B cell (primary cell): ENCODE measurements at regions not wholly inside any gene's neighbourhood (a gene's known extent, or its start where the extent isn't known, plus 50 kb on each side); places are given as distances from the start of the nearest gene placed in this dataset.

Source experiments
- ATAC-seq: fragments of 200-7000 bp; cut with Tn5 transposase; one replicate; pipeline ENCODE4 v1.10.0; 2021; ENCODE audit warnings: low read depth, mild to moderate bottlenecking, moderate number of reproducible peaks, moderate library complexity
- CTCF ChIA-PET: fragments of 350-600 bp; sonication (Branson Sonifier 250); formaldehyde crosslinking; loops from one replicate; lab custom pipeline; 2021; ENCODE audit warnings: antibody characterized with exemption, inconsistent platforms; lab: Charles Lee
- POLR2A ChIA-PET: fragments of 350-600 bp; sonication (Branson Sonifier 250); formaldehyde crosslinking; loops from one replicate; lab custom pipeline; 2021; ENCODE audit warnings: antibody characterized with exemption; lab: Charles Lee
- DNase-seq: peaks from one replicate; pipeline ENCODE4 v3.0.0; 2013
- H2AFZ ChIP-seq: 2 replicates; pipeline ENCODE4 v1.6.1; 2012; ENCODE audit warnings: mild to moderate bottlenecking, low read depth, low read length; ENCODE audit not compliant: insufficient read depth, poor library complexity, severe bottlenecking
- H3K27ac ChIP-seq, 2 donors: 1 replicate in 1 of 2; 2 replicates in 1 of 2; pipeline ENCODE4 v1.5.1; 2012 to 2013; ENCODE audit warnings: low read length in 2 of 2, mild to moderate bottlenecking in 2 of 2, moderate library complexity in 1 of 2
- H3K27me3 ChIP-seq, 4 experiments: fragments of 200-600 bp in 1 of 4; sonication (generic) in 1 of 4; replicated peaks in 1 of 4; 1 replicate in 2 of 4; 2 replicates in 2 of 4; pipeline versions ENCODE4 v1.6.1 to v1.7.0; 2013 to 2016; ENCODE audit warnings: low read length in 3 of 4, mild to moderate bottlenecking in 2 of 4, mixed read lengths in 1 of 4, moderate library complexity in 1 of 4; ENCODE audit not compliant: insufficient read depth in 4 of 4, control insufficient read depth in 3 of 4; ENCODE audit errors: control extremely low read depth in 1 of 4
- H3K36me3 ChIP-seq, 2 experiments: replicated peaks in 1 of 2; 1 replicate in 1 of 2; 2 replicates in 1 of 2; pipeline versions ENCODE4 v1.6.1 to v1.7.1; 2013; ENCODE audit warnings: low read length in 1 of 2; ENCODE audit not compliant: insufficient read depth in 2 of 2, control insufficient read depth in 1 of 2; ENCODE audit errors: control extremely low read depth in 1 of 2, extremely low read depth in 1 of 2
- H3K4me1 ChIP-seq, 2 donors: fragments of 200-600 bp in 1 of 2; sonication (generic) in 1 of 2; 1 replicate in 1 of 2; 2 replicates in 1 of 2; pipeline versions ENCODE4 v1.5.1 to v1.6.1; 2013 to 2017; ENCODE audit warnings: low read length in 2 of 2; ENCODE audit not compliant: control insufficient read depth in 2 of 2, insufficient read depth in 2 of 2
- H3K4me2 ChIP-seq: replicated peaks from 2 replicates; pipeline ENCODE3; 2012; ENCODE audit warnings: mild to moderate bottlenecking, low read depth, low read length; ENCODE audit not compliant: poor library complexity, severe bottlenecking
- H3K4me3 ChIP-seq, 5 experiments: fragments of 200-600 bp in 1 of 5; sonication (generic) in 1 of 5; 1 replicate in 3 of 5; 2 replicates in 2 of 5; pipeline versions ENCODE4 v1.5.1 to v1.7.0; 2011 to 2016; ENCODE audit warnings: low read length in 4 of 5, mild to moderate bottlenecking in 4 of 5, low read depth in 2 of 5, control low read depth in 1 of 5, moderate library complexity in 1 of 5; ENCODE audit not compliant: insufficient read depth in 1 of 5; ENCODE audit errors: control extremely low read depth in 1 of 5, extremely low read depth in 1 of 5
- H3K79me2 ChIP-seq: fragments of 200-600 bp; sonication (generic); one replicate; pipeline ENCODE4 v1.6.0; 2016; ENCODE audit warnings: low read length; ENCODE audit not compliant: control insufficient read depth, insufficient read depth
- H3K9ac ChIP-seq: fragments of 200-600 bp; sonication (generic); 2 replicates; pipeline ENCODE4 v1.6.1; 2017; ENCODE audit warnings: mild to moderate bottlenecking, low read length, moderate library complexity
- H3K9me3 ChIP-seq, 3 donors: one replicate each; pipeline versions ENCODE4 v1.6.1 to v1.7.1; 2013; ENCODE audit warnings: low read length in 2 of 3; ENCODE audit not compliant: control insufficient read depth in 2 of 3, insufficient read depth in 1 of 3; ENCODE audit errors: control extremely low read depth in 1 of 3
- H4K20me1 ChIP-seq: 2 replicates; pipeline ENCODE4 v1.6.0; 2012; ENCODE audit warnings: mild to moderate bottlenecking, low read length; ENCODE audit not compliant: insufficient read depth, control insufficient read depth, poor library complexity, severe bottlenecking
- H3K27ac Mint-ChIP-seq: one replicate; pipeline ENCODE4 v1.8.0; 2021; ENCODE audit warnings: mixed read lengths
- H3K27me3 Mint-ChIP-seq: one replicate; pipeline ENCODE4 v1.8.0; 2021; ENCODE audit warnings: mixed read lengths
- H3K4me1 Mint-ChIP-seq: one replicate; pipeline ENCODE4 v1.8.0; 2021; ENCODE audit warnings: mixed read lengths
- H3K4me3 Mint-ChIP-seq: one replicate; pipeline ENCODE4 v1.8.0; 2021; ENCODE audit warnings: mixed read lengths
- H3K9me3 Mint-ChIP-seq: one replicate; pipeline ENCODE4 v1.8.0; 2022; ENCODE audit warnings: mixed read lengths; ENCODE audit not compliant: insufficient read depth
- CTCF ChIP-seq: fragments of 200-600 bp; IDR thresholded peaks from one replicate; pipeline ENCODE4 v1.8.0; 2022; ENCODE audit warnings: antibody characterized with exemption, mild to moderate bottlenecking
- EZH2 ChIP-seq: IDR thresholded peaks from 2 replicates; pipeline ENCODE4 v1.6.1; 2012; ENCODE audit warnings: borderline replicate concordance, low read depth, mild to moderate bottlenecking, moderate library complexity, low read length; ENCODE audit not compliant: insufficient read depth, poor library complexity, severe bottlenecking
- WGBS: methylation state at CpG from one replicate; pipeline ENCODE4 v1.1.5; 2013; ENCODE audit warnings: missing lambda C conversion rate; ENCODE audit not compliant: insufficient coverage; 5-methylcytosine and 5-hydroxymethylcytosine counted together
- intact Hi-C: fragments of 100-400 bp; cut with micrococcal nuclease; formaldehyde crosslinking; loops from one replicate; pipeline ENCODE4 v1.10.0; 2022

- Histone ChIP-seq H3K36me3 (no peaks in the 10 kb centered on the region), H3K79me2 (no peaks in the 10 kb centered on the region), H3K4me3 (no peak overlapping the region), H3K9me3 (peaks cover 0 to 17% (median 0%) of the 10 kb centered on the region in 3 donors), H3K4me2 (no peak overlapping the region), H3K4me1 (no peaks in the 10 kb centered on the region), H3K9ac (no peak overlapping the region), H4K20me1 (no peaks in the 10 kb centered on the region), H3K27ac (no peak overlapping the region), H3K27me3 (no peaks in the 10 kb centered on the region), H2AFZ (no peak overlapping the region)
- Mint-ChIP-seq H3K4me1 (no peaks in the 10 kb centered on the region), H3K27me3 (no peaks in the 10 kb centered on the region), H3K4me3 (no peak overlapping the region), H3K9me3 (no peaks in the 10 kb centered on the region), H3K27ac (no peak overlapping the region)
- TF ChIP-seq EZH2: no peak
- TF ChIP-seq CTCF: no peak
- intact Hi-C loops: no loop called here
- DNase-seq: no peak
- CTCF ChIA-PET: no interaction called here
- WGBS: 91% methylated on average over 11 of the region's 11 CpGs
- ATAC-seq: no peak
- POLR2A ChIA-PET: no interaction called here
Observed at GRCh38 chr10:131694168-131694780, 206.5 kb upstream of the PPP2R2D start.

GRCh38 chr10:131694781-131695495 lies 205.9 kb upstream of the PPP2R2D start:
- no peaks in the 10 kb centered on the region for H3K9me3 Mint-ChIP-seq
- Histone ChIP-seq H3K36me3 (no peaks in the 10 kb centered on the region), H3K27ac (no peak overlapping the region), H3K4me1 (no peaks in the 10 kb centered on the region), H3K9ac (no peak overlapping the region), H3K4me2 (no peak overlapping the region), H3K4me3 (no peak overlapping the region), H2AFZ (no peak overlapping the region), H3K9me3 (peaks cover 0 to 10% (median 0%) of the 10 kb centered on the region in 3 donors), H3K27me3 (no peaks in the 10 kb centered on the region), H4K20me1 (no peaks in the 10 kb centered on the region), H3K79me2 (no peaks in the 10 kb centered on the region)
- DNase-seq (no peak), ATAC-seq (no peak)
- TF ChIP-seq CTCF (no peak), EZH2 (no peak)
- WGBS: 86% methylated on average over 11 of the region's 11 CpGs
- no peaks in the 10 kb centered on the region for H3K4me1 Mint-ChIP-seq
- intact Hi-C loops: no loop called here
- ChIA-PET CTCF (no interaction called here), POLR2A (no interaction called here)
- H3K4me3 Mint-ChIP-seq: no peak overlapping the region
- no peak overlapping the region for H3K27ac Mint-ChIP-seq
- no peaks in the 10 kb centered on the region for H3K27me3 Mint-ChIP-seq
